HepG2 (cell line): ENCODE measurements at regions not wholly inside any gene's neighbourhood (a gene's known extent, or its start where the extent isn't known, plus 50 kb on each side); places are given as distances from the start of the nearest gene placed in this dataset.

Source experiments
- ATAC-seq: fragments of 200-7000 bp; cut with Tn5 transposase; 3 replicates; pipeline ENCODE4 v1.9.1; 2020; ENCODE audit warnings: mild to moderate bottlenecking, moderate library complexity
- BruUV-seq: library from RNA; stranded (reverse); fragments of 400-500 nt; replicated peaks from 2 replicates; lab custom pipeline; 2021; lab: Mats Ljungman, UMichigan
- CTCF ChIA-PET: fragments of 300-600 bp; formaldehyde crosslinking; extraction: SDS; loops from one replicate; lab custom pipeline; 2021; ENCODE audit warnings: low total read pairs, inconsistent platforms, low intra/inter-chr PET ratio; lab: Yijun Ruan, JAX
- POLR2A ChIA-PET: fragments of 350-600 bp; sonication (Branson Sonifier 250); formaldehyde crosslinking; loops from one replicate; lab custom pipeline; 2020; ENCODE audit warnings: antibody characterized with exemption, inconsistent platforms; lab: Yijun Ruan, JAX
- DNase-seq: peaks from one replicate; pipeline ENCODE4 v3.0.0-alpha.2; 2015; ENCODE audit warnings: low spot score
- FAIRE-seq: peaks from 3 replicates; lab custom pipeline; 2011; peaks lifted over from hg19 to GRCh38; lab: Jason Lieb, UNC
- H2AFZ ChIP-seq: one replicate; pipeline ENCODE4 v1.6.1; 2011; ENCODE audit warnings: low read length, inconsistent platforms
- H3K27ac ChIP-seq: fragments of 300-600 bp; 3 replicates; pipeline ENCODE4 v1.8.0; 2011; ENCODE audit warnings: mixed run types, mild to moderate bottlenecking, mixed read lengths, low read length, inconsistent platforms; ENCODE audit not compliant: insufficient read depth; ENCODE audit errors: extremely low read length
- H3K27me3 ChIP-seq, 2 experiments: fragments of 200-600 bp in 1 of 2; 2 replicates in 1 of 2; 3 replicates in 1 of 2; pipeline versions ENCODE4 v1.6.0 to v1.8.0; 2011; ENCODE audit warnings: low read length in 2 of 2, mild to moderate bottlenecking in 2 of 2, moderate library complexity in 2 of 2, inconsistent platforms in 1 of 2; ENCODE audit not compliant: insufficient read depth in 2 of 2, control insufficient read depth in 1 of 2
- H3K36me3 ChIP-seq, 2 experiments: fragments of 200-600 bp in 1 of 2; replicated peaks in 1 of 2; 2 replicates in 1 of 2; 3 replicates in 1 of 2; pipeline versions ENCODE4 v1.5.1 to v1.8.0; 2011; ENCODE audit warnings: low read length in 2 of 2, inconsistent platforms in 1 of 2; ENCODE audit not compliant: insufficient read depth in 2 of 2, control insufficient read depth in 1 of 2
- H3K4me1 ChIP-seq: 2 replicates; pipeline ENCODE4 v1.5.1; 2012; ENCODE audit warnings: low read length, inconsistent platforms; ENCODE audit not compliant: insufficient read depth
- H3K4me2 ChIP-seq: 2 replicates; pipeline ENCODE4 v1.6.0; 2011; ENCODE audit warnings: low read depth, low read length, inconsistent platforms
- H3K4me3 ChIP-seq, 3 experiments: fragments of 200-600 bp in 1 of 3; sonication (generic), shearing (Covaris generic) in 1 of 3; replicated peaks in 1 of 3; 2 replicates each; pipeline ENCODE4 v1.5.1; 2011 to 2016; ENCODE audit warnings: low read length in 3 of 3, inconsistent platforms in 2 of 3, low read depth in 2 of 3, mild to moderate bottlenecking in 2 of 3, control low read depth in 1 of 3, mixed read lengths in 1 of 3; ENCODE audit not compliant: insufficient read depth in 1 of 3
- H3K79me2 ChIP-seq: one replicate; pipeline ENCODE4 v1.6.1; 2011; ENCODE audit warnings: low read length, inconsistent platforms; ENCODE audit not compliant: insufficient read depth
- H3K9ac ChIP-seq: 2 replicates; pipeline ENCODE4 v1.6.0; 2011; ENCODE audit warnings: mild to moderate bottlenecking, low read depth, low read length, inconsistent platforms; ENCODE audit not compliant: insufficient read depth
- H3K9me3 ChIP-seq: 2 replicates; pipeline ENCODE4 v1.5.1; 2012; ENCODE audit warnings: mild to moderate bottlenecking, low read length
- H4K20me1 ChIP-seq: 2 replicates; pipeline ENCODE4 v1.6.0; 2011; ENCODE audit warnings: inconsistent platforms, mild to moderate bottlenecking, low read length, moderate library complexity; ENCODE audit not compliant: insufficient read depth
- GABPA ChIP-seq, 2 experiments: IDR thresholded peaks; 2 replicates each; pipeline ENCODE4 v1.6.1; 2011 to 2016; ENCODE audit warnings: low read depth in 2 of 2, low read length in 1 of 2, missing biosample characterization in 1 of 2, missing genetic modification characterization in 1 of 2
- HNF1B ChIP-seq: sonication (generic); formaldehyde crosslinking; IDR thresholded peaks from 2 replicates; pipeline ENCODE4 v1.5.1; 2020; ENCODE audit warnings: mild to moderate bottlenecking, moderate library complexity, missing genetic modification reagents
- JARID2 ChIP-seq: sonication (generic); formaldehyde crosslinking; IDR thresholded peaks from 2 replicates; pipeline ENCODE4 v1.8.1; 2023; ENCODE audit warnings: missing genetic modification reagents, inconsistent platforms; ENCODE audit not compliant: insufficient replicate concordance
- ZNF280B ChIP-seq: sonication (generic); formaldehyde crosslinking; IDR thresholded peaks from 2 replicates; pipeline ENCODE4 v1.5.0; 2020; ENCODE audit warnings: missing genetic modification reagents, mild to moderate bottlenecking, borderline replicate concordance
- WGBS: methylation state at CpG from one replicate; pipeline ENCODE4 v1.1.6; 2017; ENCODE audit warnings: low lambda C conversion rate; 5-methylcytosine and 5-hydroxymethylcytosine counted together
- in situ Hi-C: cut with HindIII; loops from 2 replicates; pipeline ENCODE4 v1.10.0; 2017; ENCODE audit warnings: low pct_unique_long_range_greater_than_20kb; ENCODE audit not compliant: extremely low pct_ligation_motif_present
- intact Hi-C: fragments of 100-400 bp; cut with micrococcal nuclease; formaldehyde crosslinking; loops from one replicate; pipeline ENCODE4 v1.10.0; 2022; ENCODE audit not compliant: unreplicated experiment

- TF ChIP-seq HNF1B (CRISPR knock-in tag), result no peak
- TF ChIP-seq ZNF280B (CRISPR knock-in tag), result no peak
- no peak for TF ChIP-seq GABPA (IDR thresholded peaks at IDR 0.05; ENCODE audit: low read depth, low read length)
- no peak for TF ChIP-seq GABPA (CRISPR knock-in tag; IDR thresholded peaks at IDR 0.05; ENCODE audit: low read depth)
Measured at GRCh38 chr1:195999022-195999421, 609.2 kb downstream of the KCNT2 start (continued).

GRCh38 chr1:195981448-195982139 lies 626.6 kb downstream of the KCNT2 start:
- Histone ChIP-seq H3K4me3 (no peak overlapping the region), H3K9me3 (no peaks in the 10 kb centered on the region), H2AFZ (no peak overlapping the region), H3K79me2 (no peaks in the 10 kb centered on the region), H3K27ac (no peak overlapping the region), H3K27me3 (no peaks in the 10 kb centered on the region), H4K20me1 (no peaks in the 10 kb centered on the region), H3K4me1 (no peaks in the 10 kb centered on the region), H3K9ac (no peak overlapping the region), H3K4me2 (no peak overlapping the region), H3K36me3 (no peaks in the 10 kb centered on the region)
- FAIRE-seq (no peak), ATAC-seq (no peak), DNase-seq (no peak)
- no TSS peak for BruUV-seq
- ChIA-PET CTCF (no interaction called here), POLR2A (no interaction called here)
- in situ Hi-C loops, result no loop called here
- WGBS, result 0% methylated on average over 3 of the region's 3 CpGs
- intact Hi-C loops, result no loop called here
- TF ChIP-seq JARID2 (CRISPR knock-in tag), result no peak
